HG03342 (cell line): ENCODE measurements at regions not wholly inside any gene's neighbourhood (a gene's known extent, or its start where the extent isn't known, plus 50 kb on each side); places are given as distances from the start of the nearest gene placed in this dataset.

Experiments
- ATAC-seq: cut with Tn5 transposase; IDR thresholded peaks from one replicate; pipeline ENCODE4 v1.9.1; 2021; ENCODE audit warnings: mild to moderate bottlenecking, moderate library complexity; ENCODE audit not compliant: unreplicated experiment

DNA sequence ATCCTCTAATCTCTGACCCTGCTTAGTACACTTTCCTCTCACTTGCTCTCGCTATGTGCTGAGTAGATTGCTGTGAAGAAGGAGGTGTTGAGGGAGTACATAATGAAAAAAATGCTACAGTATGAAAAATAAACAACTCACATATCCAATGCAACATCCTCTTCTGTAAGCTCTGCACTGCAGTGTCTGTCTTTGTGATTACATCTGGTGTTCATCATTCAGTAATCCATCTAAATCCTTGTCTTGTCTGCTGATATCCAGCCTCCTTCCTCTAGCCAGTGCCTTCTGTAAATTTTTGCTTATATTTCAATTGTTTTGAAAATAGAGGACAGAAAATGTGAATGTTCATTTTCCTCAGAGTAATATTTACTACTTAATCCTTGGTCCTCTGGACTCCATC lies 57.4 kb upstream of the CDH12 start:
- no peak for ATAC-seq

DNA sequence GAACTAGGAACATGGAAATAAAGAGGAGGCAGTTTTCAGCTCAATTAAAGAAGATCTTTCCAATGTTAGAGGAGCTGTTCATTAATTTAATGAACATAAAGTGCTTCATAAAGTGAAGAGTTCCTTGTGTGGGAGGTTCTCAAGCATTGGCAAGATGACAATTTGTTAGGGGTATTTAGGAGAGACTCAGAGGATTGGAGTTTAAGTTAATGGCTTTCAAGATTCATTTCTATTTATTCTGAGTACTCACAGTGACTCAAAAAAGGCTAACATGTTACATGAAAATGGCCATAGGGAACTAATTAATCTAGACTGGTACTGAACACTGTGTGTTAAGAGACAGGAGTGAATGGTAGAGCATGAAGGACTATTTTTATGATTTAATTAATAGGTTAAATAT lies 55.4 kb upstream of the CDH12 start:
- no peak for ATAC-seq

DNA sequence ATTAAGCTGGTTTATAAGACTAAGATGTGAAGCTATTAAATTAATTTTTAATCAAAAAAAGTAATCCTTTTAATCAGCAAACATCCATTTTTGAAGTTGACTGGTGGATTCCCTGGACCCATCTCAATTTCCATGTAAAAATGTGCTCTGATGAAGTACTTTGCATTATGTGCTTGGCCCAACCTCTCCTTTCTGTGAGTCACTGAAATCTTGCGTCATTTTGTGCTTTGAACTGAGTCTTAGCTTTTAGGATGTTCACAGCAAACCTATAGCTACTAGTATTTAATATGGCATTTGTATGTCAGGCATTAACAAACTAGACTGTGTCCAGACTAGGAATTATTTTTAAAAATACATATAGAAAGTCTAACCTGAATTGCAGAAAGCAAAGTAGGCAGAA lies 55.0 kb upstream of the CDH12 start:
- no peak for ATAC-seq
